Chondrocyte (in vitro differentiated cells): ENCODE measurements at regions not wholly inside any gene's neighbourhood (a gene's known extent, or its start where the extent isn't known, plus 50 kb on each side); places are given as distances from the start of the nearest gene placed in this dataset.

Experiments used
- DNase-seq: peaks from one replicate; pipeline ENCODE4 v3.0.0; 2021; ENCODE audit warnings: mixed read lengths, low spot score
- H3K27ac Mint-ChIP-seq: one replicate; pipeline ENCODE4 v1.8.0; 2021; ENCODE audit warnings: mild to moderate bottlenecking, moderate library complexity, mixed read lengths; ENCODE audit not compliant: unreplicated experiment
- H3K27me3 Mint-ChIP-seq: 2 replicates; pipeline ENCODE4 v1.8.0; 2021; ENCODE audit warnings: low read depth, mixed read lengths
- H3K36me3 Mint-ChIP-seq: 2 replicates; pipeline ENCODE4 v1.8.0; 2021; ENCODE audit warnings: low read depth, mixed read lengths
- H3K4me1 Mint-ChIP-seq: 2 replicates; pipeline ENCODE4 v1.8.0; 2021; ENCODE audit warnings: low read depth, mild to moderate bottlenecking, mixed read lengths
- H3K4me3 Mint-ChIP-seq: one replicate; pipeline ENCODE4 v1.8.0; 2021; ENCODE audit warnings: mild to moderate bottlenecking, moderate library complexity, mixed read lengths; ENCODE audit not compliant: unreplicated experiment
- H3K9me3 Mint-ChIP-seq: 2 replicates; pipeline ENCODE4 v1.8.0; 2021; ENCODE audit warnings: low read depth, mixed read lengths
- TF ChIP-seq, protein P1 (sequence below): fragments of 200-600 bp; sonication (generic); IDR thresholded peaks from 2 replicates; pipeline ENCODE4 v1.5.0; 2021; ENCODE audit warnings: antibody characterized with exemption, mild to moderate bottlenecking, moderate library complexity

- no peak overlapping the region for H3K4me3 Mint-ChIP-seq
- TF ChIP-seq, protein P1, sequence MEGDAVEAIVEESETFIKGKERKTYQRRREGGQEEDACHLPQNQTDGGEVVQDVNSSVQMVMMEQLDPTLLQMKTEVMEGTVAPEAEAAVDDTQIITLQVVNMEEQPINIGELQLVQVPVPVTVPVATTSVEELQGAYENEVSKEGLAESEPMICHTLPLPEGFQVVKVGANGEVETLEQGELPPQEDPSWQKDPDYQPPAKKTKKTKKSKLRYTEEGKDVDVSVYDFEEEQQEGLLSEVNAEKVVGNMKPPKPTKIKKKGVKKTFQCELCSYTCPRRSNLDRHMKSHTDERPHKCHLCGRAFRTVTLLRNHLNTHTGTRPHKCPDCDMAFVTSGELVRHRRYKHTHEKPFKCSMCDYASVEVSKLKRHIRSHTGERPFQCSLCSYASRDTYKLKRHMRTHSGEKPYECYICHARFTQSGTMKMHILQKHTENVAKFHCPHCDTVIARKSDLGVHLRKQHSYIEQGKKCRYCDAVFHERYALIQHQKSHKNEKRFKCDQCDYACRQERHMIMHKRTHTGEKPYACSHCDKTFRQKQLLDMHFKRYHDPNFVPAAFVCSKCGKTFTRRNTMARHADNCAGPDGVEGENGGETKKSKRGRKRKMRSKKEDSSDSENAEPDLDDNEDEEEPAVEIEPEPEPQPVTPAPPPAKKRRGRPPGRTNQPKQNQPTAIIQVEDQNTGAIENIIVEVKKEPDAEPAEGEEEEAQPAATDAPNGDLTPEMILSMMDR = no peak
- H3K27ac Mint-ChIP-seq = no peak overlapping the region
- no peaks in the 10 kb centered on the region for H3K9me3 Mint-ChIP-seq
- H3K4me1 Mint-ChIP-seq = no peaks in the 10 kb centered on the region
- DNase-seq = no peak
- H3K27me3 Mint-ChIP-seq = no peaks in the 10 kb centered on the region
- no peaks in the 10 kb centered on the region for H3K36me3 Mint-ChIP-seq
Measured at GRCh38 chr10:10701084-10701611, 316.5 kb upstream of the CELF2 start.

DNA sequence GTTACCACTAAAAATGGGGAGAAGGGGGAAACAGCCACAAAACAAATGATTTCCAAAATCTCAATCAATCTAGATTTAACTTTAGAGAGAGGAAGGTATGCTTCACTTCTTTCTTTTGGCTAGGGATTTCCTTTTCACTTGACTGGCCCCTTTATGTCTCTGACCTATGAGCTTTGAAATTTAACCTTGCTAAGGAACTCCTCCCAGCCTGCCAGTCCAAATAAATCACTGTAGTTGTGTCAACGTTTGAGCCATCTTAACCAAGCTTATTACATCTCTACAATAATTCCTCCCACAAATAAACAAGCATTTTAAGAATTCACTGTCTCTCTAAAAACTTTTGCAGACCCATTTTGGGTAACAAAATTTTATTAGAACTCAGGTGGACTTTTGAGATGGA lies 315.5 kb upstream of the CELF2 start:
- no peaks in the 10 kb centered on the region for H3K36me3 Mint-ChIP-seq
- H3K4me3 Mint-ChIP-seq = no peak overlapping the region
- H3K9me3 Mint-ChIP-seq = no peaks in the 10 kb centered on the region
- TF ChIP-seq, protein P1 = no peak
- no peaks in the 10 kb centered on the region for H3K27me3 Mint-ChIP-seq
- H3K27ac Mint-ChIP-seq = no peak overlapping the region
- no peaks in the 10 kb centered on the region for H3K4me1 Mint-ChIP-seq
- DNase-seq = no peak

DNA sequence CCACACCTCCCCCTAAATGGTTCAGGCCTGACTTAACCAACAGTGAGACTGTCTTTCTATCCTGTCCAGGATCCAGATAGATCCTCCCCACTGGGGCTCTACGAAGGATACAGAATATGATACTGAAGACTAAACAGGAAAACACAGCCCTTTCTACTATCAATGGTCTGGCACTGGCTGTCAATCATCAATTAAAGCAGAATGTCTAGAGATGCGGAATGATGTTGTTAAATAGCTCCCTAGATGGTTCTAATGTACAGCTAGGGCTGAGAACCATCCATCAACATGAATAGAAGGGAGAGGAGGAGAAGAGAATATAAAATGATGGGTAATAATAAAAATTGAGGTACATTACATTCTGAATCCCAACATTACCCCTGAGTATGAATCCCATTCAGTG lies 314.3 kb upstream of the CELF2 start:
- no peak for DNase-seq
- no peak overlapping the region for H3K27ac Mint-ChIP-seq
- H3K4me3 Mint-ChIP-seq = no peak overlapping the region
- no peaks in the 10 kb centered on the region for H3K9me3 Mint-ChIP-seq
- H3K27me3 Mint-ChIP-seq = no peaks in the 10 kb centered on the region
- H3K36me3 Mint-ChIP-seq = no peaks in the 10 kb centered on the region
- H3K4me1 Mint-ChIP-seq = no peaks in the 10 kb centered on the region
- TF ChIP-seq, protein P1 = no peak

DNA sequence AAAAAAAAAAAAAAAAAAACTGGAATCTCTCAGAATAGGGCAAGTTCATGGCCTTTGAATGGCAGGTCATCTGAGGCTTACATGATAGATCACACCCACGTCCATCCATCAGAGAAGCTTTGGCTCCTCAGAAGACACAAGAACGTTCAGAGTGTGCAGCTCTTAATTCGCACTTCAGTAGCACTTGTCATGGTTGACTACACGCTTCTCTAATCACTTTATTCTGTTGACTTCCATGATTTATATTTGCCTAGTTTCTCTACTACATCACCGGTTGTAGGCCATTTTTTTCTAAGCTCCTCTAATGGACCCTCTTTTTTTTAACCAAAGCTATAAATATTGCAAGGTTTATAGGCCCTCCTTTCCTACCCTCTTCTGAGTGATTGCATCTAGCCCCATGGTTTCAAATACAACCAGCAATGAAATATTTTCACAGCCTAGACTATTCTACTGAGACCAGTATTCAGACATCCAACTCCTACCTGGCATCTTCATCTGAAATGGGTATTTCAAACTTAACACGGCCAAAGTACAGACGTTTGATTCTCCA lies 305.4 kb upstream of the CELF2 start:
- peaks cover 4% of the 10 kb centered on the region for H3K9me3 Mint-ChIP-seq
- TF ChIP-seq, protein P1 = no peak
- H3K4me1 Mint-ChIP-seq = peaks cover 14% of the 10 kb centered on the region
- H3K27me3 Mint-ChIP-seq = no peaks in the 10 kb centered on the region
- DNase-seq = no peak
- H3K27ac Mint-ChIP-seq = no peak overlapping the region
- H3K4me3 Mint-ChIP-seq = no peak overlapping the region
- no peaks in the 10 kb centered on the region for H3K36me3 Mint-ChIP-seq

- Mint-ChIP-seq H3K36me3 (no peaks in the 10 kb centered on the region), H3K9me3 (peaks cover 4% of the 10 kb centered on the region), H3K27ac (no peak overlapping the region)
Measured at GRCh38 chr10:10714327-10714726, 303.3 kb upstream of the CELF2 start.

More at GRCh38 chr10:10714327-10714726, 303.3 kb upstream of the CELF2 start:
- no peak overlapping the region for H3K4me3 Mint-ChIP-seq
- TF ChIP-seq, protein P1 = no peak
- H3K4me1 Mint-ChIP-seq = peaks cover 14% of the 10 kb centered on the region
- H3K27me3 Mint-ChIP-seq = no peaks in the 10 kb centered on the region
- DNase-seq = no peak
